OCI-LY1 (cell line): ENCODE measurements at regions not wholly inside any gene's neighbourhood (a gene's known extent, or its start where the extent isn't known, plus 50 kb on each side); places are given as distances from the start of the nearest gene placed in this dataset.

Experiments used
- H2AFZ ChIP-seq: fragments of 200-600 bp; sonication (generic), shearing (Covaris generic); 2 replicates; pipeline ENCODE4 v1.6.0; 2014; ENCODE audit warnings: antibody characterized with exemption, mild to moderate bottlenecking, low read length
- H3F3A ChIP-seq: fragments of 200-600 bp; sonication (generic), shearing (Covaris generic); 2 replicates; pipeline ENCODE4 v1.6.0; 2014; ENCODE audit warnings: mild to moderate bottlenecking, antibody characterized with exemption, low read length, moderate library complexity; ENCODE audit not compliant: insufficient read depth
- H3K27ac ChIP-seq: fragments of 200-600 bp; sonication (generic); 2 replicates; pipeline ENCODE4 v1.5.1; 2014; ENCODE audit warnings: low read length, mixed run types, mild to moderate bottlenecking, low read depth; ENCODE audit not compliant: poor library complexity, severe bottlenecking
- H3K27me3 ChIP-seq: fragments of 200-600 bp; sonication (generic); 2 replicates; pipeline ENCODE4 v1.6.0; 2014; ENCODE audit warnings: antibody characterized with exemption, mild to moderate bottlenecking, low read length, moderate library complexity; ENCODE audit not compliant: insufficient read depth
- H3K36me3 ChIP-seq: fragments of 200-600 bp; sonication (generic); 2 replicates; pipeline ENCODE4 v1.6.1; 2014; ENCODE audit warnings: mild to moderate bottlenecking, antibody characterized with exemption, low read length, moderate library complexity, mixed read lengths; ENCODE audit not compliant: insufficient read depth
- H3K4me1 ChIP-seq: fragments of 200-600 bp; sonication (generic); 2 replicates; pipeline ENCODE4 v1.5.1; 2014; ENCODE audit warnings: mild to moderate bottlenecking, low read length, moderate library complexity; ENCODE audit not compliant: insufficient read depth, severe bottlenecking
- H3K4me2 ChIP-seq: fragments of 200-600 bp; sonication (generic), shearing (Covaris generic); 2 replicates; pipeline ENCODE4 v1.6.1; 2014; ENCODE audit warnings: low read length
- H3K4me3 ChIP-seq: fragments of 200-600 bp; sonication (generic); 2 replicates; pipeline ENCODE4 v1.5.1; 2014; ENCODE audit warnings: low read length, low read depth, mild to moderate bottlenecking, mixed read lengths; ENCODE audit not compliant: poor library complexity, severe bottlenecking
- H3K79me2 ChIP-seq: fragments of 200-600 bp; shearing (Covaris generic); 2 replicates; pipeline ENCODE4 v1.6.1; 2016; ENCODE audit warnings: mixed run types, low read length, mixed read lengths; ENCODE audit not compliant: insufficient read depth
- H3K9ac ChIP-seq: fragments of 200-600 bp; sonication (generic), shearing (Covaris generic); 2 replicates; pipeline ENCODE4 v1.6.1; 2014; ENCODE audit warnings: mild to moderate bottlenecking, low read length, mixed read lengths
- H3K9me2 ChIP-seq: fragments of 200-600 bp; sonication (generic), shearing (Covaris generic); 2 replicates; pipeline ENCODE4 v1.6.1; 2014; ENCODE audit warnings: low read depth, mild to moderate bottlenecking, low read length, mixed read lengths
- H3K9me3 ChIP-seq: fragments of 200-600 bp; shearing (Covaris generic); 2 replicates; pipeline ENCODE4 v1.6.1; 2014; ENCODE audit warnings: low read length, mixed read lengths
- H4K20me1 ChIP-seq: fragments of 200-600 bp; sonication (generic), shearing (Covaris generic); 2 replicates; pipeline ENCODE4 v1.6.0; 2016; ENCODE audit warnings: mild to moderate bottlenecking, low read length; ENCODE audit not compliant: insufficient read depth
- CTCF ChIP-seq: fragments of 200-600 bp; sonication (generic), shearing (Covaris generic); IDR thresholded peaks from 2 replicates; pipeline ENCODE4 v1.5.1; 2017; ENCODE audit warnings: mild to moderate bottlenecking, antibody characterized with exemption, low read length, moderate library complexity, mixed read lengths
- EZH2 ChIP-seq: fragments of 200-600 bp; sonication (generic), shearing (Covaris generic); IDR thresholded peaks from 2 replicates; pipeline ENCODE4 v1.8.0; 2017; ENCODE audit warnings: borderline replicate concordance, mixed run types, mild to moderate bottlenecking, antibody characterized with exemption, low read length, moderate library complexity, mixed read lengths

GRCh38 chr4:77344784-77345183, 187.8 kb downstream of the CCNG2 start:
- H3K9ac ChIP-seq = no peak overlapping the region
- no peaks in the 10 kb centered on the region for H3K9me3 ChIP-seq
- no peaks in the 10 kb centered on the region for H3K36me3 ChIP-seq
- no peaks in the 10 kb centered on the region for H3K27me3 ChIP-seq
- no peak for TF ChIP-seq CTCF
- no peak for TF ChIP-seq EZH2
- no peaks in the 10 kb centered on the region for H3K4me1 ChIP-seq
- no peaks in the 10 kb centered on the region for H4K20me1 ChIP-seq
- no peak overlapping the region for H3K4me3 ChIP-seq
- no peak overlapping the region for H2AFZ ChIP-seq
- no peaks in the 10 kb centered on the region for H3K9me2 ChIP-seq
- H3K79me2 ChIP-seq = no peaks in the 10 kb centered on the region
- H3K4me2 ChIP-seq = no peak overlapping the region
- no peaks in the 10 kb centered on the region for H3F3A ChIP-seq
- H3K27ac ChIP-seq = no peak overlapping the region

GRCh38 chr4:77347351-77347966, 190.5 kb downstream of the CCNG2 start:
- H2AFZ ChIP-seq = no peak overlapping the region
- TF ChIP-seq CTCF (no peak), EZH2 (no peak)
- no peak overlapping the region for H3K4me3 ChIP-seq
- H3K9me3 ChIP-seq = no peaks in the 10 kb centered on the region
- H3K27me3 ChIP-seq = no peaks in the 10 kb centered on the region
- H3K9ac ChIP-seq = no peak overlapping the region
- H3K27ac ChIP-seq = no peak overlapping the region
- no peaks in the 10 kb centered on the region for H3K36me3 ChIP-seq
- H3K4me1 ChIP-seq = no peaks in the 10 kb centered on the region
- no peaks in the 10 kb centered on the region for H4K20me1 ChIP-seq
- H3K4me2 ChIP-seq = no peak overlapping the region
- H3F3A ChIP-seq = no peaks in the 10 kb centered on the region
- no peaks in the 10 kb centered on the region for H3K79me2 ChIP-seq
- no peaks in the 10 kb centered on the region for H3K9me2 ChIP-seq

- H3K9ac ChIP-seq = no peak overlapping the region
- no peak overlapping the region for H3K27ac ChIP-seq
- no peaks in the 10 kb centered on the region for H3F3A ChIP-seq
- H3K79me2 ChIP-seq = no peaks in the 10 kb centered on the region
- no peak overlapping the region for H3K4me2 ChIP-seq
- H3K36me3 ChIP-seq = no peaks in the 10 kb centered on the region
- no peaks in the 10 kb centered on the region for H3K9me3 ChIP-seq
- no peak overlapping the region for H2AFZ ChIP-seq
- H3K4me1 ChIP-seq = no peaks in the 10 kb centered on the region
- no peak overlapping the region for H3K4me3 ChIP-seq
- no peaks in the 10 kb centered on the region for H4K20me1 ChIP-seq
- no peaks in the 10 kb centered on the region for H3K27me3 ChIP-seq
- H3K9me2 ChIP-seq = no peaks in the 10 kb centered on the region
- TF ChIP-seq CTCF (no peak), EZH2 (no peak)
These were observed 191.8 kb downstream of the CCNG2 start for GRCh38 chr4:77348815-77349214.
